HepG2 (cell line): ENCODE measurements at regions not wholly inside any gene's neighbourhood (a gene's known extent, or its start where the extent isn't known, plus 50 kb on each side); places are given as distances from the start of the nearest gene placed in this dataset.
"Not testable (repeated sequence)": the region's sequence is repeated elsewhere in the genome, so short reads cannot be mapped to it uniquely, and the experiment has no call there.

Experiments used
- ATAC-seq: fragments of 200-7000 bp; cut with Tn5 transposase; 3 replicates; pipeline ENCODE4 v1.9.1; 2020; ENCODE audit warnings: mild to moderate bottlenecking, moderate library complexity
- BruUV-seq: library from RNA; stranded (reverse); fragments of 400-500 nt; replicated peaks from 2 replicates; lab custom pipeline; 2021; lab: Mats Ljungman, UMichigan
- CTCF ChIA-PET: fragments of 300-600 bp; formaldehyde crosslinking; extraction: SDS; loops from one replicate; lab custom pipeline; 2021; ENCODE audit warnings: low total read pairs, inconsistent platforms, low intra/inter-chr PET ratio; lab: Yijun Ruan, JAX
- POLR2A ChIA-PET: fragments of 350-600 bp; sonication (Branson Sonifier 250); formaldehyde crosslinking; loops from one replicate; lab custom pipeline; 2020; ENCODE audit warnings: antibody characterized with exemption, inconsistent platforms; lab: Yijun Ruan, JAX
- DNase-seq: peaks from one replicate; pipeline ENCODE4 v3.0.0-alpha.2; 2015; ENCODE audit warnings: low spot score
- FAIRE-seq: peaks from 3 replicates; lab custom pipeline; 2011; peaks lifted over from hg19 to GRCh38; lab: Jason Lieb, UNC
- H2AFZ ChIP-seq: one replicate; pipeline ENCODE4 v1.6.1; 2011; ENCODE audit warnings: low read length, inconsistent platforms
- H3K27ac ChIP-seq: fragments of 300-600 bp; 3 replicates; pipeline ENCODE4 v1.8.0; 2011; ENCODE audit warnings: mixed run types, mild to moderate bottlenecking, mixed read lengths, low read length, inconsistent platforms; ENCODE audit not compliant: insufficient read depth; ENCODE audit errors: extremely low read length
- H3K27me3 ChIP-seq, 2 experiments: fragments of 200-600 bp in 1 of 2; 2 replicates in 1 of 2; 3 replicates in 1 of 2; pipeline versions ENCODE4 v1.6.0 to v1.8.0; 2011; ENCODE audit warnings: low read length in 2 of 2, mild to moderate bottlenecking in 2 of 2, moderate library complexity in 2 of 2, inconsistent platforms in 1 of 2; ENCODE audit not compliant: insufficient read depth in 2 of 2, control insufficient read depth in 1 of 2
- H3K36me3 ChIP-seq, 2 experiments: fragments of 200-600 bp in 1 of 2; replicated peaks in 1 of 2; 2 replicates in 1 of 2; 3 replicates in 1 of 2; pipeline versions ENCODE4 v1.5.1 to v1.8.0; 2011; ENCODE audit warnings: low read length in 2 of 2, inconsistent platforms in 1 of 2; ENCODE audit not compliant: insufficient read depth in 2 of 2, control insufficient read depth in 1 of 2
- H3K4me1 ChIP-seq: 2 replicates; pipeline ENCODE4 v1.5.1; 2012; ENCODE audit warnings: low read length, inconsistent platforms; ENCODE audit not compliant: insufficient read depth
- H3K4me2 ChIP-seq: 2 replicates; pipeline ENCODE4 v1.6.0; 2011; ENCODE audit warnings: low read depth, low read length, inconsistent platforms
- H3K4me3 ChIP-seq, 3 experiments: fragments of 200-600 bp in 1 of 3; sonication (generic), shearing (Covaris generic) in 1 of 3; replicated peaks in 1 of 3; 2 replicates each; pipeline ENCODE4 v1.5.1; 2011 to 2016; ENCODE audit warnings: low read length in 3 of 3, inconsistent platforms in 2 of 3, low read depth in 2 of 3, mild to moderate bottlenecking in 2 of 3, control low read depth in 1 of 3, mixed read lengths in 1 of 3; ENCODE audit not compliant: insufficient read depth in 1 of 3
- H3K79me2 ChIP-seq: one replicate; pipeline ENCODE4 v1.6.1; 2011; ENCODE audit warnings: low read length, inconsistent platforms; ENCODE audit not compliant: insufficient read depth
- H3K9ac ChIP-seq: 2 replicates; pipeline ENCODE4 v1.6.0; 2011; ENCODE audit warnings: mild to moderate bottlenecking, low read depth, low read length, inconsistent platforms; ENCODE audit not compliant: insufficient read depth
- H3K9me3 ChIP-seq: 2 replicates; pipeline ENCODE4 v1.5.1; 2012; ENCODE audit warnings: mild to moderate bottlenecking, low read length
- H4K20me1 ChIP-seq: 2 replicates; pipeline ENCODE4 v1.6.0; 2011; ENCODE audit warnings: inconsistent platforms, mild to moderate bottlenecking, low read length, moderate library complexity; ENCODE audit not compliant: insufficient read depth
- AKAP8 ChIP-seq: sonication (generic); formaldehyde crosslinking; IDR thresholded peaks from 2 replicates; pipeline ENCODE4 v1.5.1; 2020; ENCODE audit warnings: mild to moderate bottlenecking, missing genetic modification reagents
- CHCHD3 ChIP-seq: sonication (generic); formaldehyde crosslinking; IDR thresholded peaks from 2 replicates; pipeline ENCODE4 v1.8.0; 2022; ENCODE audit warnings: mild to moderate bottlenecking, missing genetic modification reagents, moderate library complexity
- ELF1 ChIP-seq: sonication (generic); formaldehyde crosslinking; IDR thresholded peaks from 2 replicates; pipeline ENCODE4 v1.4.0; 2020; ENCODE audit warnings: missing genetic modification reagents
- NFATC3 ChIP-seq: sonication (generic); formaldehyde crosslinking; IDR thresholded peaks from 2 replicates; pipeline ENCODE4 v1.5.1; 2020; ENCODE audit warnings: mild to moderate bottlenecking, missing genetic modification reagents
- NFIB ChIP-seq: sonication (generic); formaldehyde crosslinking; IDR thresholded peaks from 2 replicates; pipeline ENCODE4 v1.9.0; 2021; ENCODE audit warnings: missing genetic modification reagents, mild to moderate bottlenecking, borderline replicate concordance
- NR2C2 ChIP-seq: sonication (generic); formaldehyde crosslinking; IDR thresholded peaks from 2 replicates; pipeline ENCODE4 v1.4.0; 2020; ENCODE audit warnings: missing genetic modification reagents, mild to moderate bottlenecking, moderate library complexity, borderline replicate concordance
- RFXAP ChIP-seq: sonication (generic); formaldehyde crosslinking; IDR thresholded peaks from 2 replicates; pipeline ENCODE4 v1.4.0; 2020; ENCODE audit warnings: missing genetic modification reagents, borderline replicate concordance
- ZNF550 ChIP-seq: sonication (generic); formaldehyde crosslinking; IDR thresholded peaks from 2 replicates; pipeline ENCODE4 v1.4.0; 2020; ENCODE audit warnings: mild to moderate bottlenecking, missing genetic modification reagents, borderline replicate concordance
- ZNF558 ChIP-seq: sonication (generic); formaldehyde crosslinking; IDR thresholded peaks from 2 replicates; pipeline ENCODE4 v1.9.0; 2022; ENCODE audit warnings: mild to moderate bottlenecking, missing genetic modification reagents, borderline replicate concordance
- ZNF646 ChIP-seq: sonication (generic); formaldehyde crosslinking; IDR thresholded peaks from 2 replicates; pipeline ENCODE4 v1.9.0; 2021; ENCODE audit warnings: mild to moderate bottlenecking, missing genetic modification reagents
- WGBS: methylation state at CpG from one replicate; pipeline ENCODE4 v1.1.6; 2017; ENCODE audit warnings: low lambda C conversion rate; 5-methylcytosine and 5-hydroxymethylcytosine counted together
- in situ Hi-C: cut with HindIII; loops from 2 replicates; pipeline ENCODE4 v1.10.0; 2017; ENCODE audit warnings: low pct_unique_long_range_greater_than_20kb; ENCODE audit not compliant: extremely low pct_ligation_motif_present
- intact Hi-C: fragments of 100-400 bp; cut with micrococcal nuclease; formaldehyde crosslinking; loops from one replicate; pipeline ENCODE4 v1.10.0; 2022; ENCODE audit not compliant: unreplicated experiment
- TF ChIP-seq, protein P1 (sequence below): sonication (generic); formaldehyde crosslinking; IDR thresholded peaks from 2 replicates; pipeline ENCODE4 v1.9.0; 2022; ENCODE audit warnings: low read depth, missing genetic modification reagents

GRCh38 chr6:63010962-63011361 lies 200.3 kb upstream of the FKBP1C start:
- ATAC-seq, CTCF ChIA-PET, in situ Hi-C loops, H3K79me2 ChIP-seq, H4K20me1 ChIP-seq, FAIRE-seq, H3K9ac ChIP-seq, H3K4me2 ChIP-seq, H3K9me3 ChIP-seq, intact Hi-C loops, POLR2A ChIA-PET, DNase-seq, H3K27ac ChIP-seq, BruUV-seq, H3K27me3 ChIP-seq, H3K4me1 ChIP-seq, H2AFZ ChIP-seq, H3K36me3 ChIP-seq, H3K4me3 ChIP-seq: not testable (repeated sequence)
- WGBS: 2% methylated on average over 3 of the region's 3 CpGs

GRCh38 chr6:63014290-63014689 lies 197.0 kb upstream of the FKBP1C start:
- in situ Hi-C loops: no loop called here
- Histone ChIP-seq H4K20me1 (no peaks in the 10 kb centered on the region), H3K4me2 (no peak overlapping the region), H3K79me2 (no peaks in the 10 kb centered on the region), H3K4me3 (no peak overlapping the region), H3K4me1 (no peaks in the 10 kb centered on the region), H3K9me3 (no peaks in the 10 kb centered on the region), H3K9ac (no peak overlapping the region), H2AFZ (no peak overlapping the region), H3K27ac (no peak overlapping the region), H3K27me3 (no peaks in the 10 kb centered on the region), H3K36me3 (no peaks in the 10 kb centered on the region)
- DNase-seq (no peak), FAIRE-seq (no peak), ATAC-seq (no peak)
- intact Hi-C loops: no loop called here
- no TSS peak for BruUV-seq
- CTCF ChIA-PET: no interaction called here
- POLR2A ChIA-PET: no interaction called here
- WGBS: 0% methylated on average over 1 of the region's 1 CpG
- no peak for TF ChIP-seq NFATC3 (CRISPR knock-in tag)
- no peak for TF ChIP-seq ZNF646 (CRISPR knock-in tag)
- TF ChIP-seq ELF1: no peak
- TF ChIP-seq ZNF558 (CRISPR knock-in tag): no peak
- TF ChIP-seq CHCHD3 (CRISPR knock-in tag): no peak
- no peak for TF ChIP-seq AKAP8 (CRISPR knock-in tag)
- no peak for TF ChIP-seq ZNF550
- TF ChIP-seq, protein P1, sequence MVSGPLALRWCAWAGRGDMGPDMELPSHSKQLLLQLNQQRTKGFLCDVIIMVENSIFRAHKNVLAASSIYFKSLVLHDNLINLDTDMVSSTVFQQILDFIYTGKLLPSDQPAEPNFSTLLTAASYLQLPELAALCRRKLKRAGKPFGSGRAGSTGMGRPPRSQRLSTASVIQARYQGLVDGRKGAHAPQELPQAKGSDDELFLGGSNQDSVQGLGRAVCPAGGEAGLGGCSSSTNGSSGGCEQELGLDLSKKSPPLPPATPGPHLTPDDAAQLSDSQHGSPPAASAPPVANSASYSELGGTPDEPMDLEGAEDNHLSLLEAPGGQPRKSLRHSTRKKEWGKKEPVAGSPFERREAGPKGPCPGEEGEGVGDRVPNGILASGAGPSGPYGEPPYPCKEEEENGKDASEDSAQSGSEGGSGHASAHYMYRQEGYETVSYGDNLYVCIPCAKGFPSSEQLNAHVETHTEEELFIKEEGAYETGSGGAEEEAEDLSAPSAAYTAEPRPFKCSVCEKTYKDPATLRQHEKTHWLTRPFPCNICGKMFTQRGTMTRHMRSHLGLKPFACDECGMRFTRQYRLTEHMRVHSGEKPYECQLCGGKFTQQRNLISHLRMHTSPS: no peak
- TF ChIP-seq RFXAP (CRISPR knock-in tag): no peak
- TF ChIP-seq NR2C2: no peak
- no peak for TF ChIP-seq NFIB (CRISPR knock-in tag)
